Spleen (tissue), 7 donors: ENCODE measurements at regions not wholly inside any gene's neighbourhood (a gene's known extent, or its start where the extent isn't known, plus 50 kb on each side); places are given as distances from the start of the nearest gene placed in this dataset.

ENCODE experiments used
- CTCF ChIP-seq, 11 experiments: fragments of 200-600 bp in 7 of 11; fragments of 450-650 bp in 4 of 11; sonication (generic) in 4 of 11; IDR thresholded peaks in 8 of 11; conservative IDR thresholded peaks in 3 of 11; 1 replicate in 7 of 11; 2 replicates in 4 of 11; pipeline versions ENCODE4 v1.4.0 to v1.8.0; 2016 to 2021; ENCODE audit warnings: antibody characterized with exemption in 11 of 11, inconsistent platforms in 4 of 11, mild to moderate bottlenecking in 1 of 11
- POLR2A ChIP-seq, 3 donors: fragments of 450-650 bp; IDR thresholded peaks; one replicate each; pipeline ENCODE4 v1.5.1; 2017; ENCODE audit warnings: antibody characterized with exemption in 3 of 3, mild to moderate bottlenecking in 1 of 3
- POLR2AphosphoS5 ChIP-seq, 3 donors: sonication (generic); formaldehyde crosslinking; IDR thresholded peaks; one replicate each; pipeline ENCODE4 v1.5.1; 2017; ENCODE audit warnings: antibody characterized with exemption in 3 of 3
- donor health status: DM: no; HTN: no; CAD: no; lungs with moderate emphysema.
- donor health status: DM: no; HTN: no; CAD: no.
- donor health status: DM: no; HTN: no; CAD: no.

- no peak for TF ChIP-seq CTCF (IDR thresholded peaks at IDR 0.05 in 8 of 11, conservative IDR thresholded peaks at IDR 0.05 in 3 of 11)
- no peak for TF ChIP-seq POLR2A (IDR thresholded peaks at IDR 0.05)
- no peak for TF ChIP-seq POLR2AphosphoS5 (IDR thresholded peaks at IDR 0.05)
These were observed 81.7 kb upstream of the TJP1 start for GRCh38 chr15:29903785-29904464.
